PC-3 (cell line): ENCODE measurements at regions not wholly inside any gene's neighbourhood (a gene's known extent, or its start where the extent isn't known, plus 50 kb on each side); places are given as distances from the start of the nearest gene placed in this dataset.

ENCODE experiments used
- EZH2 ChIP-seq: fragments of 300-600 bp; sonication (generic); IDR thresholded peaks from one replicate; pipeline ENCODE4 v1.6.1; 2017; ENCODE audit warnings: antibody characterized with exemption, mild to moderate bottlenecking, low read length; ENCODE audit not compliant: unreplicated experiment
- EZH2phosphoT487 ChIP-seq: fragments of 300-600 bp; sonication (generic); IDR thresholded peaks from 2 replicates; pipeline ENCODE4 v1.6.1; 2018; ENCODE audit warnings: mild to moderate bottlenecking, antibody characterized with exemption, low read length, borderline replicate concordance
- TF ChIP-seq, protein P1 (sequence below): fragments of 300-600 bp; sonication (generic); conservative IDR thresholded peaks from 2 replicates; pipeline ENCODE4 v1.5.1; 2017; ENCODE audit warnings: antibody characterized with exemption, low read depth, mild to moderate bottlenecking, low read length

DNA sequence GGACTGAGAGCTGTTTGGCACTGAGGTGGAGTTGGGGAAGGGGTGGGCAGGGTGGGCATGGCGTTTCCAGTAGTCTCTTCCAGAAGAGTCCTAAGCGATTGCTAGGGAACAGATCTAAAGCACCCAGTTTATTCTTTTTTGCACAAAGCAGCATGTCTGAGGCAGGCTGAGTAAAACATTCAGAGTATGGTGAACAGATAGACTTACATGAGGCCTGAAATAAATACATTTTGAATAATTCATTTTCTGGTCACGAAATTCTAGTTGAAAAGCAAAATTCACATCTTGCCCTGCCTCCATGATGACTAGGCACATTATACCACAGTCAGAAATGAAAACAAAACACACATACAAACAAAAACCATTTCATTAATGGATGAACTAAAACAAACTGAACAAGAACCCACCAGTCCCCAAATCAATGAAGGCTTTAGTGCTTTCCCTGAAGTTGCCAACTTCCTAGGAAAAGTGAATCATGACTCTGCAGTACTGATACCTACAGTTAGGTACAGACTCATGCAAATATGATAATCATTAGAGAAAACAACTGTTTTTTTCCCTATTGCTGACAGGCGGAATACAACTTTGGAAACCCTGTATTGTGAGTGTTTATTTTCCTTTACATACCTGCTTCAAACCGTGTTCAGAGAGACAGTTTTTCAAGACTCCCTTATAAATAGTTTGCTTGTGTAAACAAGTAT is 702.9 kb upstream of the POU3F2 start:
- TF ChIP-seq EZH2 (no peak), EZH2phosphoT487 (no peak)
- TF ChIP-seq, protein P1, sequence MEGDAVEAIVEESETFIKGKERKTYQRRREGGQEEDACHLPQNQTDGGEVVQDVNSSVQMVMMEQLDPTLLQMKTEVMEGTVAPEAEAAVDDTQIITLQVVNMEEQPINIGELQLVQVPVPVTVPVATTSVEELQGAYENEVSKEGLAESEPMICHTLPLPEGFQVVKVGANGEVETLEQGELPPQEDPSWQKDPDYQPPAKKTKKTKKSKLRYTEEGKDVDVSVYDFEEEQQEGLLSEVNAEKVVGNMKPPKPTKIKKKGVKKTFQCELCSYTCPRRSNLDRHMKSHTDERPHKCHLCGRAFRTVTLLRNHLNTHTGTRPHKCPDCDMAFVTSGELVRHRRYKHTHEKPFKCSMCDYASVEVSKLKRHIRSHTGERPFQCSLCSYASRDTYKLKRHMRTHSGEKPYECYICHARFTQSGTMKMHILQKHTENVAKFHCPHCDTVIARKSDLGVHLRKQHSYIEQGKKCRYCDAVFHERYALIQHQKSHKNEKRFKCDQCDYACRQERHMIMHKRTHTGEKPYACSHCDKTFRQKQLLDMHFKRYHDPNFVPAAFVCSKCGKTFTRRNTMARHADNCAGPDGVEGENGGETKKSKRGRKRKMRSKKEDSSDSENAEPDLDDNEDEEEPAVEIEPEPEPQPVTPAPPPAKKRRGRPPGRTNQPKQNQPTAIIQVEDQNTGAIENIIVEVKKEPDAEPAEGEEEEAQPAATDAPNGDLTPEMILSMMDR, result no peak
